ENCODE measurements at regions not wholly inside any gene's neighbourhood (a gene's known extent, or its start where the extent isn't known, plus 50 kb on each side); places are given as distances from the start of the nearest gene placed in this dataset.

DNA sequence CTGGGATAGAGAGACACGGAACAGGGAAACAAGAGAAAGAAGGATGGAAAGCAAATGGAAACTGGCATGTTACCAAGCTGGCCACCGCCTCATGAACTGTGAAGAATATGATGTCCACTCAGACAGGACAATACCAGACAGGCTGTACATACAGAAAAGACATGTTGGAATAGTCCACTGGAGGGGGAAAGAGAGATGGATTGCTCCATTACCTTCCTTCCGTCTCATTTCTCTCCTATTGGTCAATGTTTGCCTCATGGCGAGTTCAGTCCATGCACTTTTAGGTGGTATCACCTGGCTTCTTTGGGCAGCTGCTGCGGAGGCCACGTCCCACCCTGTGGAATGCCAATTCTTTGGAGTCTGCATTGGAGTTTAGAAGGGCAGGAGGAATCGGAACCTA lies 166.4 kb downstream of the AEBP2 start:
- ATAC-seq = no peak
- TF ChIP-seq, protein P1, sequence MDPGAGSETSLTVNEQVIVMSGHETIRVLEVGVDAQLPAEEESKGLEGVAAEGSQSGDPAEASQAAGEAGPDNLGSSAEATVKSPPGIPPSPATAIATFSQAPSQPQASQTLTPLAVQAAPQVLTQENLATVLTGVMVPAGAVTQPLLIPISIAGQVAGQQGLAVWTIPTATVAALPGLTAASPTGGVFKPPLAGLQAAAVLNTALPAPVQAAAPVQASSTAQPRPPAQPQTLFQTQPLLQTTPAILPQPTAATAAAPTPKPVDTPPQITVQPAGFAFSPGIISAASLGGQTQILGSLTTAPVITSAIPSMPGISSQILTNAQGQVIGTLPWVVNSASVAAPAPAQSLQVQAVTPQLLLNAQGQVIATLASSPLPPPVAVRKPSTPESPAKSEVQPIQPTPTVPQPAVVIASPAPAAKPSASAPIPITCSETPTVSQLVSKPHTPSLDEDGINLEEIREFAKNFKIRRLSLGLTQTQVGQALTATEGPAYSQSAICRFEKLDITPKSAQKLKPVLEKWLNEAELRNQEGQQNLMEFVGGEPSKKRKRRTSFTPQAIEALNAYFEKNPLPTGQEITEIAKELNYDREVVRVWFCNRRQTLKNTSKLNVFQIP (CRISPR knock-in tag; IDR thresholded peaks at IDR 0.05; ENCODE audit: borderline replicate concordance, low read depth) = no peak
- TF ChIP-seq, protein P2, sequence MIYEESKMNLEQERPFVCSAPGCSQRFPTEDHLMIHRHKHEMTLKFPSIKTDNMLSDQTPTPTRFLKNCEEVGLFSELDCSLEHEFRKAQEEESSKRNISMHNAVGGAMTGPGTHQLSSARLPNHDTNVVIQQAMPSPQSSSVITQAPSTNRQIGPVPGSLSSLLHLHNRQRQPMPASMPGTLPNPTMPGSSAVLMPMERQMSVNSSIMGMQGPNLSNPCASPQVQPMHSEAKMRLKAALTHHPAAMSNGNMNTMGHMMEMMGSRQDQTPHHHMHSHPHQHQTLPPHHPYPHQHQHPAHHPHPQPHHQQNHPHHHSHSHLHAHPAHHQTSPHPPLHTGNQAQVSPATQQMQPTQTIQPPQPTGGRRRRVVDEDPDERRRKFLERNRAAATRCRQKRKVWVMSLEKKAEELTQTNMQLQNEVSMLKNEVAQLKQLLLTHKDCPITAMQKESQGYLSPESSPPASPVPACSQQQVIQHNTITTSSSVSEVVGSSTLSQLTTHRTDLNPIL (CRISPR knock-in tag; IDR thresholded peaks at IDR 0.05; ENCODE audit: low read depth) = no peak
- TF ChIP-seq TCF4 (CRISPR knock-in tag; IDR thresholded peaks at IDR 0.05; ENCODE audit: borderline replicate concordance) = no peak
- TF ChIP-seq, protein P3, sequence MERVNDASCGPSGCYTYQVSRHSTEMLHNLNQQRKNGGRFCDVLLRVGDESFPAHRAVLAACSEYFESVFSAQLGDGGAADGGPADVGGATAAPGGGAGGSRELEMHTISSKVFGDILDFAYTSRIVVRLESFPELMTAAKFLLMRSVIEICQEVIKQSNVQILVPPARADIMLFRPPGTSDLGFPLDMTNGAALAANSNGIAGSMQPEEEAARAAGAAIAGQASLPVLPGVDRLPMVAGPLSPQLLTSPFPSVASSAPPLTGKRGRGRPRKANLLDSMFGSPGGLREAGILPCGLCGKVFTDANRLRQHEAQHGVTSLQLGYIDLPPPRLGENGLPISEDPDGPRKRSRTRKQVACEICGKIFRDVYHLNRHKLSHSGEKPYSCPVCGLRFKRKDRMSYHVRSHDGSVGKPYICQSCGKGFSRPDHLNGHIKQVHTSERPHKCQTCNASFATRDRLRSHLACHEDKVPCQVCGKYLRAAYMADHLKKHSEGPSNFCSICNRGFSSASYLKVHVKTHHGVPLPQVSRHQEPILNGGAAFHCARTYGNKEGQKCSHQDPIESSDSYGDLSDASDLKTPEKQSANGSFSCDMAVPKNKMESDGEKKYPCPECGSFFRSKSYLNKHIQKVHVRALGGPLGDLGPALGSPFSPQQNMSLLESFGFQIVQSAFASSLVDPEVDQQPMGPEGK (CRISPR knock-in tag; IDR thresholded peaks at IDR 0.05; ENCODE audit: borderline replicate concordance) = no peak
- TF ChIP-seq ZNF8 (CRISPR knock-in tag; IDR thresholded peaks at IDR 0.05) = no peak
- no peak for TF ChIP-seq TSHZ2 (CRISPR knock-in tag; IDR thresholded peaks at IDR 0.05)
- no peak for TF ChIP-seq ZNF70 (CRISPR knock-in tag; IDR thresholded peaks at IDR 0.05)

DNA sequence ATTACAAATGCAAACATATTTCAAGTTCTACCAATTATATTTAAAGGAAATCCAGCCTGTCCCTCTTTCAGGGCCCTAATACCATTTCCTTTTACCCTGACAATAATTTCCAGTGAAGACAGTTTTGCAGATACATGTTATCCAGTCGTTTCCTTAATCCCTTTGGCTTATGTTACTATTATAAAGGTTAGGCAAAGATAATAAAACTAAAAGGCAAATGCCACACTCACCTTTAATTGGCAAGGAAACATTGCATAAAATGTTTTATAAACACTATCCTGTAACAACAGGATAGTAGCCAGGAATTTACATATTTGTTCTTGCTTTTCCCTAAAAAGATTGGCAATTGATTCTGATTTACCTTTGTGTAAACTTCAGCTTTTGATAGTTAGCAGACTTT lies 168.7 kb downstream of the AEBP2 start:
- TF ChIP-seq GLIS3 (CRISPR knock-in tag; IDR thresholded peaks at IDR 0.05) (no peak), TSHZ2 (CRISPR knock-in tag; IDR thresholded peaks at IDR 0.05) (no peak), ZNF565 (CRISPR knock-in tag; conservative IDR thresholded peaks at IDR 0.05; ENCODE audit: low read depth) (no peak), PPARA (CRISPR knock-in tag; IDR thresholded peaks at IDR 0.05; ENCODE audit: borderline replicate concordance) (no peak), ARNTL (CRISPR knock-in tag; IDR thresholded peaks at IDR 0.05; ENCODE audit: borderline replicate concordance, low read depth) (no peak), RARB (CRISPR knock-in tag; IDR thresholded peaks at IDR 0.05) (no peak), ZNF8 (CRISPR knock-in tag; IDR thresholded peaks at IDR 0.05) (no peak), CSRNP3 (CRISPR knock-in tag; IDR thresholded peaks at IDR 0.05) (no peak), ZFP30 (CRISPR knock-in tag; IDR thresholded peaks at IDR 0.05) (no peak), ISL1 (CRISPR knock-in tag; IDR thresholded peaks at IDR 0.05) (no peak), ZFP3 (CRISPR knock-in tag; IDR thresholded peaks at IDR 0.05) (no peak), TCF4 (CRISPR knock-in tag; IDR thresholded peaks at IDR 0.05; ENCODE audit: borderline replicate concordance) (no peak), OSR1 (CRISPR knock-in tag; IDR thresholded peaks at IDR 0.05) (no peak), BACH2 (CRISPR knock-in tag; IDR thresholded peaks at IDR 0.05; ENCODE audit: borderline replicate concordance) (no peak), ZNF70 (CRISPR knock-in tag; IDR thresholded peaks at IDR 0.05) (no peak), ZC3H10 (CRISPR knock-in tag; IDR thresholded peaks at IDR 0.05) (no peak), CSDC2 (CRISPR knock-in tag; IDR thresholded peaks at IDR 0.05) (no peak)
- TF ChIP-seq, protein P2 (CRISPR knock-in tag; IDR thresholded peaks at IDR 0.05; ENCODE audit: low read depth) = no peak
- TF ChIP-seq, protein P1 (CRISPR knock-in tag; IDR thresholded peaks at IDR 0.05; ENCODE audit: borderline replicate concordance, low read depth) = no peak
- TF ChIP-seq, protein P3 (CRISPR knock-in tag; IDR thresholded peaks at IDR 0.05; ENCODE audit: borderline replicate concordance) = no peak
- no peak for ATAC-seq

Measured in SK-N-SH treated with all-trans-retinoic acid at 6 μM for 48 hours (cell line).